HG02885 (cell line): ENCODE measurements at regions not wholly inside any gene's neighbourhood (a gene's known extent, or its start where the extent isn't known, plus 50 kb on each side); places are given as distances from the start of the nearest gene placed in this dataset.
"Not testable (repeated sequence)": the region's sequence is repeated elsewhere in the genome, so short reads cannot be mapped to it uniquely, and the experiment has no call there.

Source experiments
- ATAC-seq: cut with Tn5 transposase; IDR thresholded peaks from one replicate; pipeline ENCODE4 v1.9.1; 2021; ENCODE audit warnings: mild to moderate bottlenecking; ENCODE audit not compliant: unreplicated experiment, poor library complexity

DNA sequence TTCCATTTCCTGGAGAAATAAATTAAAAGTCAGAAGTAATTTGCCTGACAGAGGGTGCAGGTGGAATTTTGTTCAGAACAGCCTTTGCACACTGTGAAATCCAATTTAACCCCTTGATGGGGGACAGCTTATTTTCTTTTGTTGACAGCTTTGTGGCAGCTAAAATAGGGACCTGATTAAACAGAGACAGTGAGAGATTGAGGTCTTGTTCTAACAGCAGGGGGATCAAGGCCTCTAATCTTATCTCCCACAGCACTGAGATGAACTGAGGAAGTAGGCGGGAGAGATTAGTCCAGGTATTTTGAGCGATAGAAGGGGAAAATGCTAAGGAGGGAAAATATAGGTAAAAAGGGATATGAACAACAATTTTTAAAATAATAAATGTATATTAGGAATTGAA is 1491.4 kb upstream of the GOT2 start:
- no peak for ATAC-seq

DNA sequence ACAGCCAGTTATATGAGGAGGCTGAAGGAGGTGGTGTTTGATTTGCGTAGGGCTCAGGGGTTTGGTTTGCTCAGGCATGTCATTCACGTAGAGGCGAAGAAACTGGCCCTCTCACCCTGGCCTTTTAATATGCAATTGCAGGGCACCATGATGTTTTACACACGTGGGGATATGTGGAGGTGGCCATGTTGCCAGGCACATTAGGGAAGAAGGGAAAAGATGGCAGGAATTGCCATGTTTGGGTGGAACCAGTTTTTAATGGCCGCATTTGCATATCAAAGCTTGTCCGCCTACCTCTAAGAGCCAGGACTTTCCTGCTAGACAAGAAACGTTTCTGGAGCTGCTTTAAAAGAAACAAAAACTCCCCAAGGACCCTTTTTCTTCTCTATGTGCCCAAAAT is 1483.7 kb upstream of the GOT2 start:
- ATAC-seq, result no peak

DNA sequence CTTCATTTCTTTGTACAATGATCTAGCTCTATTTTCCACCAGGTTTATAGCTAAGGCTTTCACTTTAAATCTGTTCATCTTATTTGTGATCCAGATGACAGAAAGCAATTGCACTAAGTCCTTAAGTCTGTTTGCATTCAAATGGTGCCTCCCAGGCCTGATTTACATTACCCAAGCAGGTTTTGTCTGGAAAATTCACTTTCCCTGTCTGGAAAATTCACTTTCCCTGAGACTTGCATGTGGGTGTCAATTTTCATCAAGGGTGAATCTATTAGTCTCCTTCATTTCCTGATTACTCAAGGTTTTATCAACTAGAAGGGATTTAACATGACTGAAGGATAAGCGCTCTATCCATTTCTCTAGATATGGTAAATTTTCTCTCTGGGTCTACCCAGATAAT is 1480.2 kb upstream of the GOT2 start:
- ATAC-seq, result no peak

DNA sequence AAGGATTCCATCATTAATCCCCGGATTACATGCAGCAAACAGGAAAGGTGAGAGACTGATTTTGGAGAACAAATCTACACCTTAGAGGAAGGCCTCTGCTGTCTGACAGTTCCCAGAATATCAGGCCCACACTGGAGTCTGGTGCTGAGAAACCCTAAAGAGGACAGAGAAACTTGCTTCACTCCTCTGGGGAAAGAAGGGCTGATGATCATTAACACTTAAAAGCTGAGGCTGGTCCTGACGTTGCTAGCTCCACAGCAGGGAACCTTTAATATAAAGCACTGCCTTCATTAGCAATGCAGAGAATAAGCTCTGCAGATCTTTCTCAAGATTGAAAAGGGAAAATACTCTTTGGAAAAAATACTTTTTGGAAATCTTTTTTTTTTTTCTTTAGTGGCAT is 1472.4 kb upstream of the GOT2 start:
- no peak for ATAC-seq

DNA sequence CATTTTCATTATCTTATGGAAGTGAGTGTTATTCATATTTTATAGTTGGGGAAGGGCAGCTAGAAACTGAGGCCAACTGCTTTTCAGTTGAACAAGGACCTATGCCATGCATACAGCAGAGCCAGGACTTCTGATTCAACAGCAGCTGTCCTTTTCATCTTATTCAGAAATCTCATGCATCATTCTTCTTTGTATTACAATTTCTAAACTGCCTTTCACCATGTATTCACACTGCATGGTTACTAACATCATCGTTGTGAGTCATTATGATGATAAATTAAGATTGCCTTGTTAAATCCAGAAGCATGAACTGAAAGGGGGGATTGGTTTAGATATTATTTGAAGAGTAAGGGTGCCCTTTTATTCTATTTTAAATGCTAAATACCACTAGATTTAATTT is 1470.1 kb upstream of the GOT2 start:
- no peak for ATAC-seq

DNA sequence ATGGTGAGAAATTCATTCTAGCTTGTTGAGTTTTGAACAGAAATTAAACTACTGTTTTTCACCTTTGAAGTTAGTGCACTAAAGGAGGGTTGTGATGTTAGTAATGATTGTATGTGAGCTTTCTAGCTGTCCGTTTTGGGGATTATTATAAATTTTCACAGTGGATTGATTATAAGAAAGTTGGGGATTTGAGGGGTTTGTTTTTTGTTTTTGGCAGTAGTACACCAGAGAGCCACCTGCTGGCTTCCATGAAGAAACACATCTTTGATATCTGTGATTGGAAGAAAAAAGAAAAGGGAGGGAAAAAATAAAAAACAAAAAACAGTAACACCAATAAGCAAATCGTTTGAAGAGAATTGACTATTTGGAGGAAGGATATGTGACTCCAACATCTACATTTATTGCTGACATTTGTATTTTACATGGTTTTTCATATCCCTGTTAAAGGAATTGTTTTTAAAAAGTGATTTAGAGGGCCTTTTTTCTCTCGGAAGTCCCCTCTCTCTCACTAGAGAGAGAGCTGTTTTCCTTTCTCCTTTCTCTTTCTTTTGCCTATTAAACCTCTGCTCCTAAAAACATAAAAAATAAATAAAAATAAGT is 1469.5 kb upstream of the GOT2 start:
- ATAC-seq, result no peak

DNA sequence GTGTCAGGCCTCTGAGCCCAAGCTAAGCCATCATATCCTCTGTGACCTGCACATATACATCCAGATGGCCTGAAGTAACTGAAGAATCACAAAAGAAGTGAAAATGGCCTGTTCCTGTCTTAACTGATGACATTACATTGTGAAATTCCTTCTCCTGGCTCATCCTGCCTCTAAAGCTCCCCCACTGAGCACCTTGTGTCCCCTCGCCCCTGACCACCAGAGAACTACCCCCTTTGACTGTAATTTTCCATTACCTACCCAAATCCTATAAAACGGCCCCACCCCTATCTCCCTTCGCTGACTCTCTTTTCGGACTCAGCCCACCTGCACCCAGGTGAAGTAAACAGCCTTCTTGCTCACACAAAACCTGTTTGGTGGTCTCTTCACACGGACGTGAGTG is 1466.6 kb upstream of the GOT2 start:
- not testable (repeated sequence) for ATAC-seq

DNA sequence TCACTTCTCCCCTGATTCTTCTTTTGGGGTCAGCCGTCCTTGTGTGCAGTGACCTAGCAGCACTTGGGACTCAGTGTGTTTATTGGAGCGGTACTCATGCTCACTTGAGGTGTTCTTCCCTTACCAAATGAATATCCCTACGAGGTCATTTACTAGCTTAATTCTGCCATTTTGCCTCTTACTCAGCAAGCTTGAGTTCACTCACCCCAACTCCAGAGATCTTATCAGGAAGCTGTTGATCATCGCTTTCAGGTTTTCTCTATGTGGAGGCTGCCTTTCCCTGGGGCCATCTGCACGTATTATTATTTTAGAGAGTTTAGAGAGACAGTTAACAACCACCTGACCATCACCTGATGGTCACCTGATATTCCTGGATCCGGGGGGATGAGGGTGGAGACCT is 1466.0 kb upstream of the GOT2 start:
- no peak for ATAC-seq

DNA sequence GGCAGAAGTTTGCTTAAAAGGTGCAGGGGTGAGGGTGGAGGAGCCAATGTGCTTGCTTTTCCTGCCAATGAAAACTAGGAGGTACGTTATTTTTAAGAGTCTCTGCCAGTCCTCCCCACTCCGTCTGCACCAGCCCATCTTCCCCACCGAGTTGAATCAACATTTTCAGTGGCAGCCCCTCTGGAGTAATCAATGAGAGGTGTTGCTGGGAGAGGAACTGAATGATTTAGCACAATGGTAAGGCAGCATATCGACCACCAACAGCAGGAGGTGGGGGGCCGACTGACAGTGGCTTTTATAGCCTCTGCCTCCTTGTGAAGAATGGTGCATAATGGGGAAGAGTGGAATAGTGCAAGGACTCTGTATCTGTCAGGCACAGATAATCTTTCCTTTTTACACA is 1465.0 kb upstream of the GOT2 start:
- ATAC-seq, result no peak

DNA sequence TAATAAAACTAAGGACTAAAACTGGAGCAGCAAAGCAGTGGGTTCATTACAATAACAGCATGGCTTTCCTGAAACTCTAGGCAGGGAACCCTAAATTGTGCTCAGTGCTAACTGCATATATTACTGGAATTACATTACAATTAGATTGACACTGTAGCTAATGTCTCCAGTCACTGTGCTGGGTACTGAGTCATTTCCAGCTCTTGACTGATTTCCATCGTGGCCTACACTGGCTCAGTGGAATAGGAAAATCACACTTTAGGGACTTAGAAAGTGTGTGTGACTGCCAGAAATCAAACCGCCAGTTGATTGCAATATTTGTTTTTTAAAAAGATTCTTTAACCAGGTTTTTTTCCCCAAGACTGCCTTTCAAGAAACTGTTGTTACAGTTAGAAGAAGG is 1447.4 kb upstream of the GOT2 start:
- ATAC-seq, result no peak

DNA sequence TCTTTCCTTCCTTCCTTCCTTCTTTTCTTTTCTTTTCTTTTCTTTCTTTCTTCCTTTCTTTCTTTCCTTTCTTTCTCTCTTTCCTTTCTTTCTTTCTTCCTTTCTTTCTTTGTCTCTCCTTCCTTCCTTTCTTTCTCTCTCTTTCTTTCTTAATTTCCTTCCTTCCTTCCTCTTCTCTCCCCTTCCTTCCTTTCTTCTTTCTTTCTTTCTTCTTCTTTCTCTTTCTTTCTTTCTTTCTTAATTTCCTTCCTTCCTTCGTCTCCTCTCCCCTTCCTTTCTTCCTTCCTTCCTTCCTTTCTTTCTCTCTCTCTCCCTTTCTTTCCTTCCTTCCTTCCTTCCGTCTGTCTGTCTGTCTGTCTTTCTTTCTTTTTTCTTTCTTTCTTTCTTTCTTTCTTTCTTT is 1446.5 kb upstream of the GOT2 start:
- ATAC-seq, result no peak

DNA sequence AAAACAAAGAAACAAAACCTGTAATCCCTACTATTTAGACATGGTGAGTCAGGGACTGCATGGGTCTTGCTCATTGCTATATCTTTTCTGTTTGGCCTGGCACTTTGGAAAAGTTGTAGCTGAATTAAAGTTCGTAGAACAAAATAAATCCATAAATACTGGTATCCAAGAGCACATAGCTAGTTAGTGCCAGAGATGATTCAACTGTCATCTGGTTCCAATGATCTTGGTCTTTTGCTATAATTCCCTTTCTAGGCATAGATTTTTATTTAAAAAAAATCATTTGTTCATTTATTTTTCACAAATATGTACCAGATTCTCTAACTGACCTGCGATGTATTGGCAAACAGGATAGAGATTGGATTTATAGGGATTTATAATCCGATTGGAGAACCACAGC is 1436.1 kb upstream of the GOT2 start:
- no peak for ATAC-seq

DNA sequence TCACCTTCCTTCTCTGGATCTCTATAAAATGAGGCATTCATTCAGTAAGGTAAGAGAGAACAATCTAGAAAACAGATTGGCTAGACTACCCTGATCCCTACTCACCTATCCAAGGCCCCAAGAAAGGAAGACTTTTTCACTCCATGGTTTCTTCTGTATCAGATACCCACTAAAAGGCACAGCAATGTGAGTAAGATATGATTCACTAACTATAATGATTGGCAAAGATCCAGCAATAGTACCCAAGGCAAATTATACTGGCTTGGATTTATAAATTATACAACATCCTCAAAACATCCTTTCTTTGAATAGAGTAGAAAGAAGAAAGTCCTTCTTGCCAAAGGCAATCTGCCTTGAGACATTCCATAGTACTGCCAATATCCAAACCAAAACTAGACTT is 1432.0 kb upstream of the GOT2 start:
- no peak for ATAC-seq

DNA sequence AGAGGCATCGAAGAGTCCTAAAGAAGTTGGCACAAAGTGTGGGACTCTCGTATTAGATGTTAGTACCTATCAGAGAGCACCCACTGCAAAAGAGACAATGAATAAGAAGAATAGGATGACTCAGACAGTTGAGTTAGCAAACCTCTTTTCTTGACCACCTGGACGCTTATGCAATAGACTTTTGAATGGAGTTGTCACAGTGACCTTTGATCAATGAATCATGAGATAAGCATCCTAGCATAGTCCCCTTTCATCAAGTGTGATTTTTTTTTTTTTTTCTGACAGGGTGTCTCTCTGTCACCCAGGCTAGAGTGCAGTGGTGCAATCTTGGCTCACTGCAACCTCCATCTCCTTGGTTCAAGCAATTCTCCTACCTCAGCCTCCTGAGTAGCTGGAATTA is 1417.9 kb upstream of the GOT2 start:
- ATAC-seq, result no peak

DNA sequence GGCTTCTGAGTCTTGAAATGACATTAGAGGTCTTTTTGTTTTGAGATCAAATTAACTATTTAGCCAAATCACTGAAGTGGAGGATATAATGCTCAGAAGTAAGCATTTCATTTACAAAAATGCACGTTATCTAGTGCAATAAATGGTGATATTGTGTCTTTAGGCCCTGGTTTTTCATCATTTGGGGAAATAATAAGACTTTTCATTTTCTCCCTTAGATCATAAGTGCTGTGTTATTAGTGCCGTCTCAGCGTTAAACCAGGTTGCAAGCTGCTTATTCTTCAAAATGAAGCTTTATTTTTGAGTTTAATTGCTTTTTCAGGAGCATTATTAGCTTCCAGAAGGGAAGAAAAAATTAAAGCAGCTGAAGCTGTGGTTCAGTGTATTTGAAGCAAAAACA is 1416.8 kb upstream of the GOT2 start:
- no peak for ATAC-seq

DNA sequence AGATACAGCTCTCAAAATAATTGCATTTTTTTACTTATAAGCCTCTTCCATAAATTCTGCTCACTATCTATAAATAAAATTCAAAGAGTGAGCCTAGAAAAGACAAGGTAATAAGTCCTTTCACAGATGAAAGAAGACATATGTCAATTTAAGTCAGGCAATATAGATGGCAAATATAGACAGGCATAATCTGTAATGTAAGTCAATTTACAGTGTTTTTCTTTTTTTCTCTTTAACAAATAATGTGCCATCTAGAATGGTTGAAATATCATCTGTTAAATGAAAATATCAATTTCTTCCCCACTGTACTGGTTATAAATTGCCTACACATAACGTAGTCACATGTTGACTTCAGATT is 1409.2 kb upstream of the GOT2 start:
- no peak for ATAC-seq

DNA sequence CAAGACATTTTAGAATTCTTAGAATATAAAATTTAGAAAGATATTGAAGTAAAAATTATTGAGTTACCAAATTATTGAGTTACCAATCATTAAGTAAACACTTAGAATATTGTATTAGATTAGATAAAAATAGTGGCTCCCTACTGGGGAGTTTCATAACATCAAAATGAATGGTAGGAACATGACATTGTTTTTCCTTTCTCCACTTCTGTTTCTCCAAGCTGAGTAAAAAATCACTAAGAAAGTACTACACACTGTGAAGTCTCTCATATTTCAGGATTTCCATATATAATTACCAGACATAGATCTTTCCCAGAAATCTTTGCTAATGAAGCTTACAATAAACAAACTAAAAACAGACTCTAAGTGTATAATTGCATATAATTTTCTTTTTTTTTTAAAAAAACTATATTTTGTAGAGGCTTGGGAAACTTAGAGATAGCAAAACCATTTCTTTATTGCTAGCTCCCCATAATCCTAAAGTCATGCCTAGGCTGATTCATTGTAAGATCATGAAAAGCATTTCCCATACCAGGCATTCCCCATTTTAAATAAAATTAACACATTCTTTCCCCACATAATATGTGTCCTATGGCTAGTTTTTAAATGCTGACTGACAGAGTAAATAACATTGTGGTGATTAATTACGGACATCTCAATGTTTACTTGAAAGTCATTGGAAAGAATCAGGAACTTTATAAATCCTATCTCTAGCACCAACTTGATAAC is 1408.7 kb upstream of the GOT2 start:
- ATAC-seq, result no peak

DNA sequence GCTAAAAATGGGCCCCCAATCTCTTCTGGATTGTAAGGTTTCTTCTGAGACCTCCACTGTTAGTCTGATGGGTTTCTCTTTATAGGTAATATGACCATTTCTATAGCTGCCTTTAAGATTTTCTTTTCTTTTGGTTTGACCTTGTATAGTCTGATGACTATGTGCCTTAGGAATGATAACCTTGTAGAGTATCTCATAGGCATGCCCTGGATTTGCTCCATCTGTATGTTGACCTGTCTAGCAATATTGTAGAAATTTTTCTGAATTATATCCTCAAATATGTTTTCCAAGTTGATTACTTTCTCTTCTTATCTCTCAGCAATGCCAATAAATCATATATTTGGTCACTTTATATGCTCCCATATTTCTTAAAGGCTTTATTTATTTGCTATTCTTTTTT is 1403.8 kb upstream of the GOT2 start:
- ATAC-seq, result no peak

DNA sequence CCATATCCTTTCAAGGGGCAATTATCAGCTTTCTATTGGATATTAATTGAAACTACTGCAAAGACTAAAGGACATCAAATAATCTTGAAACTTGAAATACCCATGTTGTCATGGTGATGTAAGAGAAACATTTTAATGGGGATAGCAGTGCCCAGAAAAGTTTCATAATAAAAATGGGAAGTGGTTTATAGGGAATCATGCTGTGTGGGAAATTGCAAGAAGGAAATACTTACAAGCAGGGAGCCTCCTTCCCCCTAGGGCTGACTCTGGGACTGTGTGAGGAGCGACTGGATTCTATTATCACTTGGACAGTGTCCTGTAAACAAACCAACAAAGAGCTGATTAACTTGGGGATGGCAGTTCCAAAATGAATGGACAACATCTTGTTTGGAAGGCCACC is 1393.1 kb upstream of the GOT2 start:
- ATAC-seq, result no peak

DNA sequence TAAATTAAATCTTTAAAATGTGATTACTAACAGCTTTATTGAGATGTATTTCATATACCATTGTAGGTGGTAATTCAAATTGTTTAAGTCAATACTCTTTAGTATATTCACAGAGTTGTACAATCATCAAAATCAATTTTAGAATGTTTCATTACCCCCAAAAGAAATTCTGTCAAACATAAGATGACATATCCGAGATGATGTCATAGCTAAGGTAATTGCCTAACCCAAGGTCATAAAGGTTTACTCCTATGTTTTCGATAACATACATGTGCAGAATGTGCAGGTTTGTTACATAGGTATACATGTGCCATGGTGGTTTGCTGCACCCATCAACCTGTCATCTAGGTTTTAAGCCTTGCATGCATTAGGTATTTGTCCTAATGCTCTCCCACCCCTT is 1392.0 kb upstream of the GOT2 start:
- ATAC-seq, result not testable (repeated sequence)

DNA sequence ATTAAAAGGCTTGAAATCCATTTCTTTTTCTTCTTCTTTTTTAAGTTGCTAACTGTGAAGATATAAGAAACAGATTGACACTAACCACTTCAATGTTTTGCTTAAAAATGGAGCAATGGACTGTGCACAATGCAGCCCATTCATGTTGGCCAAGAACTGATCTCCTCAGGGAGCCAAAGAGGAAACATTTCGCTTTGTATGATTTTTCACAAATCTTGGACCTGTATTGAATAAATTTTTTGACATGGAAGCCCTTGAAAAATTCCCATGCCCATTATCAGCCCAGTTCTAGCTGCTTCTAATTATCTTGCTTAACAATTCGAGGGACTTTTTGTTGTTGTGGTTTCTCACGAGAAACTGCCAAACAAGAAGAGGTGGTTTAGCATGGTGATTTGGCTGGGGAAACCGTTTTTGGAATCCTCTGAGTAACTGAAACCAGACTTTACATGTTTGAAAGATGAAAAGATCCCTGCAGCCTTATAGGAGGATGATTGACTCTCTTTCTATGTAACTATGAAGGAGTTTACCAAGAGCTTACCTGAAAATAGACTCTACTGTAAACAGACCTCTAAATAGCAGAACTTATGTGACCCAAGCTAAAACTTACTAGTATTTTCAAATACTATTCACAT is 1389.4 kb upstream of the GOT2 start:
- ATAC-seq, result no peak

DNA sequence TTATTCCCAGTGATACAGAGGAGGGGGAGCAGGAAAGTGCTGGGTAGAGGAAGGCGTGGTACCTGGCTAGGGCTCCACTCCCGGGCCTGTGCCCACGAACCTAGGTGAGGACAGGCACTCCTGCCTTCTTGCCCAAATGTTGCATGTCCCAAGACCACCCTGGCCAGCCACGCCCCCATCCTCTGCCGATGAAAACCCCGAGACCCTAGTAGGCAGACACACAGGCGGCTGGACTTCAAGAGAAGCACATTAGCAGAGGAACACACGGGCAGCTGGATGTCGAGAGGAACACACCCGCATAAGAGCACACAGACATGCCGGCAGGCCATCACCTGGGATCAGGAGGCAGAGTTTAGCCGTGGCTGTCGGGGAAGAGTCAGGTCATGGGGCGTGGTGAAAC is 1386.5 kb upstream of the GOT2 start:
- no peak for ATAC-seq
